ENCODE measurements at regions not wholly inside any gene's neighbourhood (a gene's known extent, or its start where the extent isn't known, plus 50 kb on each side); places are given as distances from the start of the nearest gene placed in this dataset.

- WGBS, 2 donors = 25 to 30% methylated on average over 13 of the region's 13 CpGs
- Histone ChIP-seq H3K27ac (ENCODE audit: low read depth in 1 of 2, low read length in 1 of 2) (no peak overlapping the region), H3K4me3 (no peak overlapping the region), H3K4me1 (ENCODE audit: control insufficient read depth in 5 of 5, insufficient read depth in 5 of 5, low read length in 5 of 5) (peaks cover 0 to 17% (median 2%) of the 10 kb centered on the region in 5 donors), H3K36me3 (ENCODE audit: control insufficient read depth in 4 of 4, insufficient read depth in 4 of 4, low read length in 4 of 4) (no peaks in the 10 kb centered on the region), H3K9me3 (ENCODE audit: control insufficient read depth in 4 of 4, insufficient read depth in 3 of 4, low read length in 3 of 4) (no peaks in the 10 kb centered on the region), H3K9ac (ENCODE audit: insufficient read depth in 1 of 2, low read length in 2 of 2) (no peak overlapping the region), H3K27me3 (ENCODE audit: control insufficient read depth in 3 of 3, insufficient read depth in 3 of 3, low read length in 2 of 3) (peaks cover 0 to 84% (median 76%) of the 10 kb centered on the region in 3 donors)
- DNase-seq = no peak
- ATAC-seq (ENCODE audit: insufficient read depth, low FRiP score) = no peak
- no peak for TF ChIP-seq CTCF (IDR thresholded peaks at IDR 0.05; ENCODE audit: control extremely low read depth, extremely low read depth)
These were observed 613.8 kb downstream of the VRK1 start for GRCh38 chr14:97410667-97411620.

GRCh38 chr14:97411938-97412612 is 614.9 kb downstream of the VRK1 start:
- Histone ChIP-seq H3K27me3 (ENCODE audit: control insufficient read depth in 3 of 3, insufficient read depth in 3 of 3, low read length in 2 of 3) (peaks cover 0 to 89% (median 76%) of the 10 kb centered on the region in 3 donors), H3K4me1 (ENCODE audit: control insufficient read depth in 5 of 5, insufficient read depth in 5 of 5, low read length in 5 of 5) (peaks cover 0 to 21% (median 2%) of the 10 kb centered on the region in 5 donors), H3K27ac (ENCODE audit: low read depth in 1 of 2, low read length in 1 of 2) (no peak overlapping the region), H3K9me3 (ENCODE audit: control insufficient read depth in 4 of 4, insufficient read depth in 3 of 4, low read length in 3 of 4) (no peaks in the 10 kb centered on the region), H3K4me3 (no peak overlapping the region), H3K36me3 (ENCODE audit: control insufficient read depth in 4 of 4, insufficient read depth in 4 of 4, low read length in 4 of 4) (no peaks in the 10 kb centered on the region), H3K9ac (ENCODE audit: insufficient read depth in 1 of 2, low read length in 2 of 2) (no peak overlapping the region)
- WGBS, 2 donors = 16% methylated on average over 15 of the region's 15 CpGs
- no peak for ATAC-seq (ENCODE audit: insufficient read depth, low FRiP score)
- no peak for DNase-seq
- TF ChIP-seq CTCF (IDR thresholded peaks at IDR 0.05; ENCODE audit: control extremely low read depth, extremely low read depth) = no peak

DNA sequence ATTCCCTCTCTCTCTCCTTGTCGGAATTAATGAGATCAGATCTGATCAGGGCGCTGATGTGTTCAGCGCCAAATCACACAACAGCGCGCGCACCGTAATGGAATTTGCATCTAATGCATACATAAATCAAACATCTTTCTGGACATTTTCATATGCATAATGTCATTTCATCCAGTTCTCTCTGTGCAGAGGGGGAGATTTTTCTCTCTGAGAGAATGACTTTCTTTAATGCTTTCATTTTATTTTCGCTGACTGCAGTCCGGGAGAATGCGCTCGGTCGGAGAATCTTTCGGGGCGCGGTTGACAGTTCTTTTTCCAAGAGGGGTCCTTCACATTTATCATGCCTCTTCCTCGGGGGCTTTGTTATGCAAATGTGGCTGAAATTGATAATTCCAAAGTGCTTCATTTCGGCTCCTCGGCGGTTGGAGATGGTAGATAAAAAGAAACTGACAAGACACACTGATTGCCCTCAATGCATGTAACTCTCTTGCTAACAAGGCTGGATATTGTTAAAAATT is 615.9 kb downstream of the VRK1 start:
- Histone ChIP-seq H3K9me3 (ENCODE audit: control insufficient read depth in 4 of 4, insufficient read depth in 3 of 4, low read length in 3 of 4) (no peaks in the 10 kb centered on the region), H3K4me1 (ENCODE audit: control insufficient read depth in 5 of 5, insufficient read depth in 5 of 5, low read length in 5 of 5) (peaks cover 0 to 21% (median 2%) of the 10 kb centered on the region in 5 donors), H3K9ac (ENCODE audit: insufficient read depth in 1 of 2, low read length in 2 of 2) (no peak overlapping the region), H3K4me3 (no peak overlapping the region), H3K27ac (ENCODE audit: low read depth in 1 of 2, low read length in 1 of 2) (no peak overlapping the region), H3K27me3 (ENCODE audit: control insufficient read depth in 3 of 3, insufficient read depth in 3 of 3, low read length in 2 of 3) (peaks cover 0 to 82% (median 70%) of the 10 kb centered on the region in 3 donors), H3K36me3 (ENCODE audit: control insufficient read depth in 4 of 4, insufficient read depth in 4 of 4, low read length in 4 of 4) (no peaks in the 10 kb centered on the region)
- no peak for TF ChIP-seq CTCF (IDR thresholded peaks at IDR 0.05; ENCODE audit: control extremely low read depth, extremely low read depth)
- 6 to 12% methylated on average over 19 of the region's 19 CpGs for WGBS, 2 donors
- no peak for ATAC-seq (ENCODE audit: insufficient read depth, low FRiP score)
- DNase-seq = peak in 1 of 3 donors; percentile 19

All from lung (tissue), 11 donors.